ENCODE measurements at regions not wholly inside any gene's neighbourhood (a gene's known extent, or its start where the extent isn't known, plus 50 kb on each side); places are given as distances from the start of the nearest gene placed in this dataset.

DNA sequence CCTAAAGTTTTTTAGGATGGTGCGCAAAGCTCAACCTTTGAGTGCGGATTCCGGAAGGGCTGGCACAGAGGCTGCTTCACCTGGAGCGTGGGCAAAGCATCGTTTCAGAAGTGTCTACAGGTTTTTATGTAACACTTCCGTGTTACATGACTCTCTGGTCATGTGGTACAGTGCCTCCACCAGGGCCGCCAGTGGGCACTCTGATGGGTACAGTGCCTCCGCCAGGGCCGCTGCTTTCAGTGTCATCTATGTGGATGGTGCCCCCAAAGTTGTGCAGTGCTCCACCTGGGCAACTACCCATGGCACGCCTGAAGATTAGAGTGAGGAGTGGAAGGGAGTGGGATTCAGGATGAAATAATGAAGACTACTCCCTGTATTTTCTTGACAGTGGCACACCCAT is 101.4 kb upstream of the C1orf174 start:
- Histone ChIP-seq H3K27me3 (no peaks in the 10 kb centered on the region), H3K9me3 (no peaks in the 10 kb centered on the region), H3K36me3 (no peaks in the 10 kb centered on the region), H3K4me1 (no peaks in the 10 kb centered on the region), H3K4me3 (no peak overlapping the region), H3K27ac (no peak overlapping the region)
- ATAC-seq (no peak), DNase-seq (no peak)
- 73% methylated on average over 5 of the region's 10 CpGs for WGBS (ENCODE audit: insufficient coverage, low coverage, low lambda C conversion rate, missing lambda C conversion rate)
- intact Hi-C loops (cut with DNase I) = no loop called here
- TF ChIP-seq POLR2A (IDR thresholded peaks at IDR 0.05) (no peak), CTCF (IDR thresholded peaks at IDR 0.05) (no peak)

DNA sequence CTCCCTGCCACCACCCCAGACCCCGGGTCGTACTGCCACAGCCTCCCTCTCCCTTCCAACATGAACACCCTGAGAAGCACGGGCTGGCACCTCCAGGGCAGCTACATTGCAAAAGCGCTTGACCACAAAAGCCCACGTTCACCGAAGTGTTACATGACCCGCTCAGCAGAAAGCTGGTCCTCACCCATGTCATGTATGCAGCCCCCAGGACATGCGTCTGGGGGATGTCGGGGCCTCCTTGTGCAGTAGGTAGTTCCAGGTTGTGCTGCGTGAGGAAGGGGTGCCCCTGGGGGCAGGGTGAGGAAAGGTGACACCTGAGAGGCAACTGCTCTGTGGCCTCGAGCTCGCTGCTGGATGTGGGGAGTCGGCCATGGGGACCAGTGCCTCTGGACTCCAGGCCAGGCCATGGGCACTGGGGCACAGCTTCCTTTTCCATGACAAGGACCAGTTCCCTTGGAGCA is 102.0 kb upstream of the C1orf174 start:
- Histone ChIP-seq H3K4me1 (no peaks in the 10 kb centered on the region), H3K27me3 (no peaks in the 10 kb centered on the region), H3K9me3 (no peaks in the 10 kb centered on the region), H3K4me3 (no peak overlapping the region), H3K36me3 (no peaks in the 10 kb centered on the region), H3K27ac (no peak overlapping the region)
- 78% methylated on average over 5 of the region's 13 CpGs for WGBS (ENCODE audit: insufficient coverage, low coverage, low lambda C conversion rate, missing lambda C conversion rate)
- intact Hi-C loops (cut with DNase I) = no loop called here
- TF ChIP-seq POLR2A (IDR thresholded peaks at IDR 0.05) (no peak), CTCF (IDR thresholded peaks at IDR 0.05) (no peak)
- no peak for ATAC-seq
- DNase-seq = no peak

- DNase-seq (no peak), ATAC-seq (no peak)
- no peaks in the 10 kb centered on the region for H3K36me3 ChIP-seq
- no peaks in the 10 kb centered on the region for H3K4me1 ChIP-seq
- intact Hi-C loops (cut with DNase I) = no loop called here
- TF ChIP-seq CTCF (IDR thresholded peaks at IDR 0.05) (no peak), POLR2A (IDR thresholded peaks at IDR 0.05) (no peak)
- no peak overlapping the region for H3K27ac ChIP-seq
- H3K4me3 ChIP-seq = no peak overlapping the region
- H3K9me3 ChIP-seq = no peaks in the 10 kb centered on the region
- no peaks in the 10 kb centered on the region for H3K27me3 ChIP-seq
- 55% methylated on average over 8 of the region's 10 CpGs for WGBS (ENCODE audit: insufficient coverage, low coverage, low lambda C conversion rate, missing lambda C conversion rate)
These were observed 102.7 kb upstream of the C1orf174 start for GRCh38 chr1:4002741-4003140.

DNA sequence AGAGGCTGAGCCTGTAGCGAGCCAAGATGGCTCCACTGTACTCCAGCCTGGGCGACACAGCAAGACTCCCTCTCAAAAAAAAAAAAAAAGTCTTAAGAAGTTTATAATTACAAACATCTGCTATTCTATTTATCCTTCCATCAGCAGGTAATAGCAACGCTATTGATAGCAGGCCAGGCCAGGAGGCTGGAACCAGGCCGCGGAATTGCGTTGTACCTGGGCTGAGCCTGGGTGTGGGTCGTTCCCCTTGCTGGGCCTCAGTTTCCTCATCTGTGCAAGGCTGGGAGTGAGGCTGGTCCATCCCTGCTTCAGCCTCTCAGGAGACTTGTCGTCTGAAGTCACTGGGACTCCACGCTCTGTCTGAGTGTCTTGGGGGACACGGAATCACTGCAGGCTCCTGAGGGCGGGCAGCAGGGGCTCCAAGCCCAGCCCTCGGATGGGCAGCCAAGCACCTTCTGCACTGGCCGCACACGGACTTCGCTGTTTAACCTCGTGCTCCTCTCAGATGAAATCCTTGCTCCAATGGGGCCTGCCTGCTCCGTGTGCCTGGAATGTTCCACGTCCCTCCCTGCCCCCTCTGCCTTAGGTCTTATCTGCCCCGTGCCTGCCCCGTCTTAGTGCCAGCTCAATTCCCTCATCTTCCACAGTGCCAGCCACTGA is 103.9 kb upstream of the C1orf174 start:
- Histone ChIP-seq H3K4me3 (no peak overlapping the region), H3K27me3 (no peaks in the 10 kb centered on the region), H3K27ac (no peak overlapping the region), H3K36me3 (no peaks in the 10 kb centered on the region), H3K4me1 (no peaks in the 10 kb centered on the region), H3K9me3 (no peaks in the 10 kb centered on the region)
- intact Hi-C loops (cut with DNase I) = no loop called here
- ATAC-seq = no peak
- 47% methylated on average over 10 of the region's 20 CpGs for WGBS (ENCODE audit: insufficient coverage, low coverage, low lambda C conversion rate, missing lambda C conversion rate)
- no peak for DNase-seq
- TF ChIP-seq POLR2A (IDR thresholded peaks at IDR 0.05) = no peak
- no peak for TF ChIP-seq CTCF (IDR thresholded peaks at IDR 0.05)

Measured in right lobe of liver (tissue), 6 donors.